GM03348 (cell line): ENCODE measurements at regions not wholly inside any gene's neighbourhood (a gene's known extent, or its start where the extent isn't known, plus 50 kb on each side); places are given as distances from the start of the nearest gene placed in this dataset.

Source experiments
- DNase-seq: peaks from one replicate; pipeline ENCODE4 v3.0.0; 2012; ENCODE audit warnings: low spot score

GRCh38 chr4:54493862-54494261 is 163.9 kb upstream of the KIT start:
- DNase-seq, result no peak

- DNase-seq, result no peak
Measured at GRCh38 chr4:54495091-54495490, 162.7 kb upstream of the KIT start.

GRCh38 chr4:54495641-54496040 is 162.1 kb upstream of the KIT start:
- DNase-seq, result no peak

- DNase-seq, result no peak
Measured at GRCh38 chr4:54496412-54496811, 161.3 kb upstream of the KIT start.

GRCh38 chr4:54497947-54498346 is 159.8 kb upstream of the KIT start:
- no peak for DNase-seq

GRCh38 chr4:54498661-54499111 is 159.1 kb upstream of the KIT start:
- DNase-seq, result peak; percentile 50

- peak; percentile 33 for DNase-seq
Measured at GRCh38 chr4:54499308-54500074, 158.3 kb upstream of the KIT start.

GRCh38 chr4:54505362-54505761 is 152.4 kb upstream of the KIT start:
- no peak for DNase-seq

- DNase-seq, result no peak
Measured at GRCh38 chr4:54505996-54506395, 151.8 kb upstream of the KIT start.

- no peak for DNase-seq
Measured at GRCh38 chr4:54509057-54509456, 148.7 kb upstream of the KIT start.

- DNase-seq, result peak; percentile 86
Measured at GRCh38 chr4:54513204-54513603, 144.6 kb upstream of the KIT start.

GRCh38 chr4:54513741-54514140 is 144.0 kb upstream of the KIT start:
- DNase-seq, result no peak

- no peak for DNase-seq
Measured at GRCh38 chr4:54516556-54517215, 141.1 kb upstream of the KIT start.

GRCh38 chr4:54517781-54518444 is 139.8 kb upstream of the KIT start:
- no peak for DNase-seq

GRCh38 chr4:54525602-54526001 is 132.2 kb upstream of the KIT start:
- peak; percentile 69 for DNase-seq

- DNase-seq, result no peak
Measured at GRCh38 chr4:54526560-54526959, 131.2 kb upstream of the KIT start.

- no peak for DNase-seq
Measured at GRCh38 chr4:54527532-54527931, 130.2 kb upstream of the KIT start.

- DNase-seq, result peak; percentile 74
Measured at GRCh38 chr4:54539500-54540029, 118.2 kb upstream of the KIT start.

GRCh38 chr4:54540931-54541330 is 116.8 kb upstream of the KIT start:
- DNase-seq, result no peak

GRCh38 chr4:54541426-54542118 is 116.2 kb upstream of the KIT start:
- peak; percentile 22 for DNase-seq

GRCh38 chr4:54542119-54542438 is 115.7 kb upstream of the KIT start:
- peak; percentile 14 for DNase-seq

- DNase-seq, result no peak
Measured at GRCh38 chr4:54542540-54543041, 115.2 kb upstream of the KIT start.
